ENCODE measurements at regions not wholly inside any gene's neighbourhood (a gene's known extent, or its start where the extent isn't known, plus 50 kb on each side); places are given as distances from the start of the nearest gene placed in this dataset.

GRCh38 chr3:64905906-64906410 is 218.2 kb upstream of the ADAMTS9 start:
- DNase-seq: no peak

GRCh38 chr3:64903006-64903405 is 215.2 kb upstream of the ADAMTS9 start:
- DNase-seq: no peak

DNA sequence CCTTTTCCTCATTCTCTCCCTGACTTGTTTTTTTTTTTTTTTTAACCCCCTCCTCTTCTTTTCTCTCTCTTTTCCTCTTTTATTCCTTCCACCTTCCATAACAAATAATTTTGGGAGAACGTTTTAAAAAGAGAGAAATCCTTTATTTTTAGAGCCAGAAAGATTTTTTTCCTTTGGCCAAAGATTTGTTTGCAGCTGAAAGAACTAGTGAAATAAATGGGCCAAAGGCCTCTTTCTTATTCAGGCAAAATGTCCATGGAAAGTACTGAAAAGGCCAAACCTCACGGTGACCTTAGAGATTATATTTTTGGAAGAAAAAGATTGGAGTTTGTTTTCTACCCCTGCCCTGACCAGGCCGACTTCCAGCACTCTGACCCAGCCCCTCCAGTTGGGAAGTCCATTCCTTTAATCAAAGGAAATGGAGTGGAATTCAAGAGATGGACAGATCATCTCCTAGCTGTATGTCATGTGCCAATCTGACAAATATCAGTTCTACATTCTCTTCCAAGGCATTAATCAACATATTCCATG is 214.3 kb upstream of the ADAMTS9 start:
- DNase-seq: no peak

DNA sequence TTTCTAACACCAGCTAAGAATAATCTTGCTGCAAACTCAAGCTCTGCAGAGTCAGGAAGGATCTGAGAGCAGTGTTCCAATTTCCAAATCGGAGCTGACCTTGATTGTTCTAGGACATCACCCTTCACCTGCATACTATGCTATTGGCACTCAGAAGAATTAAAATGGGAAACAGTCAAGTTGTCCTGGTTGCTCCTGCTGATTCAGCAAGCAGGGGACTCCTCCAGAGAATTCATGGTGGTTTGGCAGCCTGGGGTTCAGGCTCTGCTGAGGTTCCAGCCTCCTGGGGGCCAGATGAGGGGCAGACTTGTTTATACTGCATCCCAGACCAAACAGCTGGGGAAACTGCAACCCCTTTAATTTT is 213.7 kb upstream of the ADAMTS9 start:
- DNase-seq: no peak

GRCh38 chr3:64900617-64901521 is 213.1 kb upstream of the ADAMTS9 start:
- DNase-seq: no peak

DNA sequence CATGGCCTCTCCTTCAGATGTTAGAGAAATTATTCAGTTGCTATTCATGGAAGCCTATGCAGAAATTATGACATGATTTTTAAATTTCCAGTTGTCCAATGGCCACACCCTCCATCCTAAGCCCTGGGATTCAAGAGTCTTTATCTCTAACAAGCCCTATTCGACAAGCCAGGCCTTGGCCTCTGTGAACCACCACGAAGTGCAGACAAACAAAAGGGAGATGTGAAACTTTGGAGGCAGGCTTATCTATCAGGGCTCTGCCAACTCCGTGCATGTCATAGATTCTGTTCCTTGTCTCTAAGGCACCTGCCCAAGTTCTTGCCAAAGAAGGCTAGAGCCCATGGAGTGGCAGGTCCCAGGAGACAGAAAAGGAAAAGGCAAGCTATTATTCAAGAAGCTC is 212.4 kb upstream of the ADAMTS9 start:
- DNase-seq: no peak

GRCh38 chr3:64898941-64899340 is 211.1 kb upstream of the ADAMTS9 start:
- no peak for DNase-seq

DNA sequence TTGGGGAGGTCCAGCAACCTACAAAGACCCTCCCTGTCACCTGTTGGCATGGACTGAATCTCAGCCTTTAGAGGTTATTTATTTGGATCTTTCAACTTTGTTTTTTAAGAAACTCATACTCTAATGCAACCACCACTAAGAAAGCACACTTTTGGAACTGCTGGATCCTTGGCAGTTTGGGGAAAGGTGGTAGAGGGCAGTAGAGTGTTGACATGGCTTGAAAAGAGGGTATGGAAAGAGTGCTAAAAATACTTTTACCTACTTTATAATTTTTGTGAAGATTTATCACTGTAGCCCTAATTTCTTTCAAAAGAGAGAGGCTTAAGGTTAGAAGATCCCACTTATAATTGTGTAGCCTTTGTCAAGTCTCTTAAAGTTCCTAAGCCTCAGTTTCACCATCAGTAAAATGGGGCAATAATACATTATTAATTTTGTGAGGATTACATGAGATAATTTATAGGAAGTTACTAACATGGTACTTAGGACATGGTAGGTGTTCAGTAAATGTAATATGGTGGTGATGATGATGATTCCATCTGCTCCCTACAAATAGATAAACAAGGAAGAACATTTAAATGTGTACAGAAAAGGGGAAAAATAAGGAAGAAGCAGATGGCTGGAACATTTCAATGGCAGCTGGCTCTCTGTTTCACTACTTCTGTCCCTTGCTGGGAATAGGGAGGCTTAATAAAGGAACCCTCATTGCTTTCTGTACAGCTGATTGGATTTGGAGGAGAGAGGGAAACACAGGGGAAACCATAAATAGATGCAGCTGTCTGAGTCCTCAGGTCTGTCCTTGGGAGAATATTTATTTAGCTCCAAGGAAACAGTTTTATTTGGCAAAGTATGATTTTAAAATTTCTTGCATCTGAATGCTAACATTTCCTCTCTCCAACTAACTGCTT is 208.4 kb upstream of the ADAMTS9 start:
- DNase-seq: no peak

GRCh38 chr3:64895106-64895990 is 207.5 kb upstream of the ADAMTS9 start:
- DNase-seq: no peak

DNA sequence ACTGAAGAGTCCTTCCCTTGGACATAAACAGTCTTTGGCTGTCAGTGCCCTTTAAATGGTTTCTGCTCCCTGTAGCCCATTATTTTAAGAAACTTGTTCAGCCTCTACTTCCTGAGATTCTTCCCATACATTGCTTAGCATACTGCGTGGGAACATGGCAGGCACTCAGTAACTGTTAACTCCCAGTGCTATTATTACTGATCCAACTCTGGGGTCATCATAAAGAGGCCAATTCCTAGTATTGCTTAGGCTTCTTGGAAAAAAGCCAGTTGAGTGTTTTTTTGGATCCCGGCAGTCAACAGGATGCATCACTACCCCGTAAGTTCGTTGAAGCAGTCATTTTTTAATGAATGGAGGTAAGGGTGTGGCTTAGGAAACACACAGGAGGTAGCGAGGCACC is 206.2 kb upstream of the ADAMTS9 start:
- no peak for DNase-seq

DNA sequence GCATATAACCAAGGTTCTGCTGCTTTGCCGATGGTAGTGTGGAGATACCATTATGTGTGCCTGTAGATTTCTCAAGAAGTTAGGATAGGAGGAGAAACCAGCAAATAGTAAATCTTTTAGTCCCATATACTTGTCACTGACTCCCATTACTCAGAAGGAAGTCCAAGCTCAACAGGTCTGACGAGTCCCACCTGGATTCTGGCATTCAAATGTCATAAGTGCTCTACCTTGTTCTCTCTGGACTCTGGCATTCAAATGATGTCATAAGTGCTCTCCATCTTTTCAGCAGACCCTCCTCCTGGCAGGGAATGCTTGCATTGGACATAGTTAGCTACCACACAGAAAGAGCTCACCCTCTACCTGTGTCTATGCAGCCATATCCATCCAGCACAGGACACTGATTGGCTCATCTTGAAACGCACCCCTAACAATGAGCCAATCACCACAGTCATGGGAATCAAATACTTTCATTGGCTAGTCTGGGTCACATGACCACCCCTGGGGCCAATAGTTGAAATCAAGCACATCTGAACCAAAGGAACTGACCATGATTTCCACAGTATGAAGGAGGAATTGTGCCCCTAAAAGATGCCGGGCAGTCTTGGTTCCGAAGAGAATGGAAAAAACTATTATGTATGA is 205.0 kb upstream of the ADAMTS9 start:
- no peak for DNase-seq

DNA sequence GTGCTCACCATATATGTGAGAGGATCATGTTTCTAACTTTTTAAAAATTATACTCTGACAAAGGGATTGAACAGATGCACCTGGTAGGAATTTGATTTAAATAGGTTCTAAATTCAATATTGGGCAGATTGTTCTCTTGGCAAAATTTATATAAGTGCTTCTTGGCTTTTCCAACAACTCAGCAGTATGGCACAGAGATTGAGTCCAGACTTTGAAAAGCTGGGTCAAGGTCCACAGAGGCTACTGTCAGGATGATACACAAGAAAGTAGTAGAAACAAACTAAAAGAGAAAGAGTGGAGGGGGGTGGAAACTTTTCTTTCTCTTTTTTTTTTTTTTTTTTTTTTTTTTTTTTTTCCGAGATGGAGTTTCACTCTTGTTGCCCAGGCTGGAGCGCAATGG is 203.2 kb upstream of the ADAMTS9 start:
- no peak for DNase-seq

DNA sequence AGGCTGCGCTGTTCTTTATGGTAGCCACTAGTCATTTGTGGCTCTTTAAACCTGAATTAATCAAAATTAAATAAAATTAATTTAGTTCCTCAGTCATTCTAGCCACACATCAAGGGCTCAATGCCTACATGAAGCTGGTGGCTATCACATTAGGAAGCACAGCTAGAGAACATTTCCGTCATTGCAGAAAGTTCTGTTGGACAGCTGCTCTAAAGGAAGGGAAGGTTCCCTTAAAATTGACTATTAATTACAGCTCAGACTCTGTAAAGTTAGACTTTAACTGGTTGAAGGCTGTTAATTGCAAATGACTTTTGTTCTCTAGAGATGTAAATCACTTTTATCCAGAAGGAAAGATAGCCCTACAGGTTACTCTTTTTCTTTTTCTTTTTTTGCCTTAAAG is 202.7 kb upstream of the ADAMTS9 start:
- DNase-seq: no peak

- no peak for DNase-seq
Observed at GRCh38 chr3:64890006-64890405, 202.2 kb upstream of the ADAMTS9 start.

- DNase-seq: no peak
Observed at GRCh38 chr3:64888840-64889392, 201.1 kb upstream of the ADAMTS9 start.

- DNase-seq: no peak
Observed at GRCh38 chr3:64888165-64888564, 200.4 kb upstream of the ADAMTS9 start.

GRCh38 chr3:64885055-64885454 is 197.3 kb upstream of the ADAMTS9 start:
- DNase-seq: no peak

GRCh38 chr3:64884536-64884935 is 196.7 kb upstream of the ADAMTS9 start:
- DNase-seq: no peak

DNA sequence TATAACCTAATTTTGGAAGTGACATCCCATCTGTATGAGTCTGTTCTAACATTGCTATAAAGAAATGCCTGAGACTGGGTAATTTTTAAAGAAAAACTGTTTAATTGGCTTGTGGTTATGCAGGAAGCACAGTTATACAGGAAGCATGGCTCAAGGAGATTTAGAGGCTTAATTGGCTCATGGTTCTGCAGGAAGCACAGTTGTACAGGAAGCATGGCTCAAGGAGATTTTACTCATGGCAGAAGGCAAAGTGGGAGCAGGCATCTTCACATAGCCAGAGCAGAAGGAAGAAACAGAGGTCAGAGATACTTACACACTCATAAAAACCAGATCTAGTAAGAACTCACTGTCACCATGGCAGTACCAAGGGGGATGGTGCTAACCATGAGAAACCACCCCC is 193.1 kb upstream of the ADAMTS9 start:
- DNase-seq: no peak

DNA sequence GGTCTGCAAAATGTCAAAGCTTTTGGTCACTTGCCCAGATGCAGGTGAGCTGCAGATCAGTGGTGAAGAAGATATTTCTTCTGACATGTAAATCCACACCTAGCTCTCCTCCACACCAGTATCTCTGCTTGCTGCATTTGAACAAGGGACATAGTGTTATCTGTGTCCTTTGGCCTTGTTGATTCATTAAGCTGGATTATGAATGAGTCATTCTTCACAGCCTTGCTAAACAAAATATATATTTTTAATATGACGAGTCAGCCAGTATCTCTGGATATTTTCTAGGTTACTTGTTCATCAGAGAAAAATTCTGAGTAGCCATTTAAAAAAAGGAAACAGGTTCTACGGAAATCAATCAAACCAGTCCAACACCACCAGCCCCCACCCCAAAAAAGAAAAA is 190.6 kb upstream of the ADAMTS9 start:
- DNase-seq: no peak

GRCh38 chr3:64873400-64873799 is 185.6 kb upstream of the ADAMTS9 start:
- DNase-seq: no peak

Data from T-helper 2 cell (primary cell).